A549 (cell line): ENCODE measurements at regions not wholly inside any gene's neighbourhood (a gene's known extent, or its start where the extent isn't known, plus 50 kb on each side); places are given as distances from the start of the nearest gene placed in this dataset.

ENCODE experiments used
- ATAC-seq, 2 experiments: fragments of 200-7000 bp in 1 of 2; fragments of >200 bp in 1 of 2; cut with Nextera tagmentation in 1 of 2; cut with Tn5 transposase in 1 of 2; 3 replicates each; pipeline versions ENCODE4 v1.8.0 to v1.9.1; 2018 to 2020; ENCODE audit warnings: mild to moderate bottlenecking in 1 of 2, moderate library complexity in 1 of 2
- CTCF ChIA-PET: fragments of 300-600 bp; sonication (Branson Sonifier 250); formaldehyde crosslinking; extraction: SDS; loops from one replicate; lab custom pipeline; 2021; ENCODE audit warnings: antibody characterized with exemption, inconsistent platforms; lab: Yijun Ruan, JAX
- POLR2A ChIA-PET: fragments of 350-600 bp; formaldehyde crosslinking; extraction: SDS; loops from one replicate; lab custom pipeline; 2021; ENCODE audit warnings: antibody characterized with exemption, inconsistent platforms; lab: Yijun Ruan, JAX
- DNase-seq, 2 experiments: peaks; one replicate each; pipeline versions ENCODE4 v3.0.0 to v3.0.0-alpha.2; 2011 to 2016; ENCODE audit warnings: low read depth in 1 of 2, low spot score in 1 of 2
- FAIRE-seq: peaks from 2 replicates; lab custom pipeline; 2011; peaks lifted over from hg19 to GRCh38; lab: Jason Lieb, UNC
- H3K27ac ChIP-seq, 2 experiments: fragments of >200 bp; sonication (Bioruptor Twin); formaldehyde crosslinking; 3 replicates each; pipeline ENCODE4 v1.5.1; 2016 to 2017
- H3K4me1 ChIP-seq: fragments of >200 bp; sonication (Bioruptor Twin); formaldehyde crosslinking; 3 replicates; pipeline ENCODE4 v1.6.1; 2016
- H3K4me2 ChIP-seq: fragments of >200 bp; sonication (Bioruptor Twin); formaldehyde crosslinking; 3 replicates; pipeline ENCODE4 v1.6.1; 2016
- H3K4me3 ChIP-seq: fragments of >200 bp; sonication (Bioruptor Twin); formaldehyde crosslinking; 3 replicates; pipeline ENCODE4 v1.5.1; 2016
- H3K9me3 ChIP-seq: fragments of >200 bp; sonication (Bioruptor Twin); formaldehyde crosslinking; 3 replicates; pipeline ENCODE4 v1.6.1; 2016
- EP300 ChIP-seq, 2 experiments: fragments of >200 bp; sonication (Bioruptor Twin); formaldehyde crosslinking; IDR thresholded peaks; 2 replicates in 1 of 2; 3 replicates in 1 of 2; pipeline ENCODE4 v1.6.1; 2016 to 2017
- RCOR1 ChIP-seq: fragments of 150-350 bp; IDR thresholded peaks from 2 replicates; pipeline ENCODE4 v1.6.1; 2014; ENCODE audit warnings: antibody characterized with exemption, low read length, low read depth
- WGBS: methylation state at CpG from one replicate; pipeline ENCODE4 v1.1.6; 2017; ENCODE audit errors: missing lambda C conversion rate; 5-methylcytosine and 5-hydroxymethylcytosine counted together
- small RNA-seq, 6 experiments: library from RNA; depleted of rRNA; stranded (forward); fragments of <200 nt; gene quantifications; one replicate each; pipeline ENCODE3, GENCODE V24; 2012

DNA sequence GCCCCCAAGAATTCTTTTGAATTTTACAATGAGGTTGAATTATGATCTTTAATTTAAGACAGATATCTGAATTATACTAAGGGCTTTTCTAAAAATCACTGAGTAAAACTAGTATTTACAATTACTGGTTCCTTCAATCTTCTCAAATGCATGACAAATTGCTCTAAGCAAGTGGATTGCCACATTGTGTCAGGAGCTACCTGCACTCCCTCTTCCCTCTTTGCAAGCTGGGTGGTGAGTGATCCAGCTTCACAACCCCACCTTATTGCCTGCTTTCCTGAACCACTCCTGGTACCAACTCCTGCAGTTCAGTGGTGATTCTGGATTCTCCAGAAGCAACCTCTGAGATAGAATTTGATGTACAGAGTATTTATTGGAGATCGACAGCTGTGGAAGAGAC lies 49.9 kb upstream of the SERP2 start:
- no peak overlapping the region for H3K4me2 ChIP-seq
- 100% methylated on average over 1 of the region's 1 CpG for WGBS
- FAIRE-seq, result no peak
- no peaks in the 10 kb centered on the region for H3K4me1 ChIP-seq
- no peaks in the 10 kb centered on the region; the same call in 2 of the 3 replicates for H3K9me3 ChIP-seq
- TF ChIP-seq EP300 (IDR thresholded peaks at IDR 0.05) (no peak), RCOR1 (no peak)
- CTCF ChIA-PET, result no interaction called here
- ATAC-seq, result no peak
- DNase-seq, result no peak
- POLR2A ChIA-PET, result no interaction called here
- no peak overlapping the region for H3K4me3 ChIP-seq
- H3K27ac ChIP-seq, result no peak overlapping the region

Small RNA genes lying in the stretch of these regions (small RNA-seq; reads per million reads assigned to genes)
- 0 reads per million in 6 experiments for gene MIR8079
